Sigmoid colon (tissue), 6 donors: ENCODE measurements at regions not wholly inside any gene's neighbourhood (a gene's known extent, or its start where the extent isn't known, plus 50 kb on each side); places are given as distances from the start of the nearest gene placed in this dataset.

ENCODE experiments used
- DNase-seq: peaks from one replicate; pipeline ENCODE4 v3.0.0-alpha.2; 2019
- H3K27ac ChIP-seq, 4 donors: fragments of 200-600 bp; sonication (generic); one replicate each; pipeline ENCODE4 v1.5.1; 2016 to 2019; ENCODE audit warnings: mild to moderate bottlenecking in 1 of 4
- H3K27me3 ChIP-seq, 3 donors: fragments of 200-600 bp; sonication (generic); one replicate each; pipeline ENCODE4 v1.5.1; 2019; ENCODE audit warnings: mild to moderate bottlenecking in 1 of 3
- H3K36me3 ChIP-seq, 4 donors: fragments of 200-600 bp; sonication (generic); one replicate each; pipeline ENCODE4 v1.5.1; 2016 to 2019
- H3K4me1 ChIP-seq, 4 donors: fragments of 200-600 bp; sonication (generic); one replicate each; pipeline ENCODE4 v1.5.1; 2017 to 2019
- H3K4me3 ChIP-seq, 4 donors: fragments of 200-600 bp; sonication (generic); one replicate each; pipeline ENCODE4 v1.5.1; 2017 to 2019; ENCODE audit warnings: mild to moderate bottlenecking in 2 of 4, moderate library complexity in 1 of 4
- H3K9me3 ChIP-seq, 4 donors: fragments of 200-600 bp in 3 of 4; sonication (generic) in 3 of 4; one replicate each; pipeline versions ENCODE4 v1.5.1 to v1.6.1; 2013 to 2019
- EP300 ChIP-seq, 4 donors: sonication (generic); formaldehyde crosslinking; IDR thresholded peaks; one replicate each; pipeline ENCODE4 v1.6.1; 2017; ENCODE audit warnings: antibody characterized with exemption in 4 of 4
- POLR2A ChIP-seq, 2 donors: fragments of 450-650 bp; IDR thresholded peaks; one replicate each; pipeline ENCODE4 v1.6.1; 2016; ENCODE audit warnings: antibody characterized with exemption in 2 of 2, mild to moderate bottlenecking in 2 of 2, moderate library complexity in 2 of 2
- POLR2AphosphoS5 ChIP-seq, 4 donors: sonication (generic); formaldehyde crosslinking; IDR thresholded peaks; one replicate each; pipeline ENCODE4 v1.6.1; 2017; ENCODE audit warnings: antibody characterized with exemption in 4 of 4
- WGBS, 2 donors: extraction: QIAGEN DNeasy Blood & Tissue Kit; methylation state at CpG; one replicate each; pipeline ENCODE4 v1.1.7; 2013; 5-methylcytosine and 5-hydroxymethylcytosine counted together
- intact Hi-C: fragments of 100-400 bp; cut with DNase I; formaldehyde crosslinking; loops from one replicate; pipeline ENCODE4 v1.15.1; 2023
- TF ChIP-seq, protein P1 (sequence below), 4 experiments: fragments of 450-650 bp in 3 of 4; fragments of 200-600 bp in 1 of 4; IDR thresholded peaks; one replicate each; pipeline ENCODE4 v1.5.1; 2016 to 2019; ENCODE audit warnings: antibody characterized with exemption in 4 of 4, mild to moderate bottlenecking in 3 of 4, moderate library complexity in 2 of 4
- donor health status: healthy with polysubstance abuse.
- donor health status: healthy.

DNA sequence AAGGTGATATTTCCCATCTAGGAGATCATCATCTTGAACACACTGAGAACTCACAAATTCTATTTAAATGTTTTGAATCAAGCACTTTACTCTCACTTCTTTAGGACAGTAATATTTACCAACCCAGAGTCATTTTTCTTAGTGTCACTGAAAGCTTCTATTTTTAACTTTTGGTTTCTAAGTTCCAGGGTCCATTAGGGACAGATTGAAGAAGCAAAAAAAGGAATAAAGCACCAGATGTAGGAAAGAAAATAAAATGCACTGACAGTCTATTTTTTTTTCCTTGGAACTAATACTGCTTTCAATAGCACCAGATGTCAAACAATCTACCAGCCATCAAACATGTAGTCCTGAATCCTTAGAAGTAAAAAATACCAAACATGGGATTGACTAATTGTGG lies 526.7 kb upstream of the LRRN3 start:
- no peak for TF ChIP-seq EP300 (IDR thresholded peaks at IDR 0.05)
- no peak for TF ChIP-seq POLR2AphosphoS5 (IDR thresholded peaks at IDR 0.05)
- TF ChIP-seq, protein P1, sequence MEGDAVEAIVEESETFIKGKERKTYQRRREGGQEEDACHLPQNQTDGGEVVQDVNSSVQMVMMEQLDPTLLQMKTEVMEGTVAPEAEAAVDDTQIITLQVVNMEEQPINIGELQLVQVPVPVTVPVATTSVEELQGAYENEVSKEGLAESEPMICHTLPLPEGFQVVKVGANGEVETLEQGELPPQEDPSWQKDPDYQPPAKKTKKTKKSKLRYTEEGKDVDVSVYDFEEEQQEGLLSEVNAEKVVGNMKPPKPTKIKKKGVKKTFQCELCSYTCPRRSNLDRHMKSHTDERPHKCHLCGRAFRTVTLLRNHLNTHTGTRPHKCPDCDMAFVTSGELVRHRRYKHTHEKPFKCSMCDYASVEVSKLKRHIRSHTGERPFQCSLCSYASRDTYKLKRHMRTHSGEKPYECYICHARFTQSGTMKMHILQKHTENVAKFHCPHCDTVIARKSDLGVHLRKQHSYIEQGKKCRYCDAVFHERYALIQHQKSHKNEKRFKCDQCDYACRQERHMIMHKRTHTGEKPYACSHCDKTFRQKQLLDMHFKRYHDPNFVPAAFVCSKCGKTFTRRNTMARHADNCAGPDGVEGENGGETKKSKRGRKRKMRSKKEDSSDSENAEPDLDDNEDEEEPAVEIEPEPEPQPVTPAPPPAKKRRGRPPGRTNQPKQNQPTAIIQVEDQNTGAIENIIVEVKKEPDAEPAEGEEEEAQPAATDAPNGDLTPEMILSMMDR (IDR thresholded peaks at IDR 0.05) = no peak
- no peak for TF ChIP-seq POLR2A (IDR thresholded peaks at IDR 0.05)
- H3K4me3 ChIP-seq = no peak overlapping the region
- DNase-seq = no peak
- H3K27ac ChIP-seq = no peak overlapping the region
- intact Hi-C loops = no loop called here
- no peaks in the 10 kb centered on the region for H3K36me3 ChIP-seq
- H3K4me1 ChIP-seq = peaks cover 0 to under 1% (median 0%) of the 10 kb centered on the region in 4 donors
- no peaks in the 10 kb centered on the region for H3K9me3 ChIP-seq
- no peaks in the 10 kb centered on the region for H3K27me3 ChIP-seq

DNA sequence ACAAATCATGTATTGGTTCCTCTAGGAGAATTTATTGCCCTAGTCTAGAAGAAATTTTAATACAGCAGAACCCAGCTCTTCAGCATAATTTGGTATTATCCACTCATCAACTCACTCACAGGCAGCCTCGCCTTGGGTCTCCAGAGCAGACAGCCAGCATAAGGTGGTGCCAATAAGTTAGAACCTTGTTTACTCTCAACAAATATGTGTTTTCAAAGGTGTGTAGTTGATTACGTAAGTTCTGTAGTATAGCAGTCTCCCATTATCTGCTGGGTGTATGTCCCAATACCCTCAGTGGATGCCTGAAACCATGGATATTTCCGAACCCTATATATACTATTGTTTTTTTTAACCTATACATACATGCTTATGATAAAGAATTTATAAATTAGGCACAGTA lies 522.5 kb upstream of the LRRN3 start:
- no peak for DNase-seq
- Histone ChIP-seq H3K4me1 (peaks cover 0 to 7% (median 0%) of the 10 kb centered on the region in 4 donors), H3K9me3 (no peaks in the 10 kb centered on the region), H3K27me3 (no peaks in the 10 kb centered on the region), H3K27ac (no peak overlapping the region), H3K4me3 (no peak overlapping the region), H3K36me3 (no peaks in the 10 kb centered on the region)
- intact Hi-C loops = no loop called here
- TF ChIP-seq EP300 (IDR thresholded peaks at IDR 0.05) (no peak), POLR2A (IDR thresholded peaks at IDR 0.05) (no peak), POLR2AphosphoS5 (IDR thresholded peaks at IDR 0.05) (no peak)
- TF ChIP-seq, protein P1 (IDR thresholded peaks at IDR 0.05) = no peak
- WGBS, 2 donors = 76 to 96% methylated on average over 3 of the region's 3 CpGs

DNA sequence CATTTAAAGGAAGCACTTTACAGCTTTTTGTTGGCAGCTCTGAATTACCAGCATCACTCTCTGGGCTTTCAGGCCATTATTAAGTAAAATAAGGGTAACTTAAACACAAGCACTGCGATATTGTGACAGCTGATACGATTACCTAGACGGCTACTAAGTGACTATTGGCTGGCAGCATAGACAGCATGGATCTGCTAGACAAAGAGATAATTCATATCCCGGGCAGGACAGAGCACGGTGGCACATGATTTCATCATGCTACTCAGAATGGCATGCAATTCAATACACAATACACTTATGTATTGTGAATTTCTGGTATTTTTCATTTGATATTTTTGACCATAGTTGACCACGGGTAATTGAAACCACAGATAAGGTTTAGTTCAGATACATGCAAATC lies 522.0 kb upstream of the LRRN3 start:
- peaks cover 0 to 7% (median 0%) of the 10 kb centered on the region in 4 donors for H3K4me1 ChIP-seq
- intact Hi-C loops = no loop called here
- H3K27ac ChIP-seq = no peak overlapping the region
- TF ChIP-seq POLR2AphosphoS5 (IDR thresholded peaks at IDR 0.05) (no peak), EP300 (IDR thresholded peaks at IDR 0.05) (no peak), POLR2A (IDR thresholded peaks at IDR 0.05) (no peak)
- TF ChIP-seq, protein P1 (IDR thresholded peaks at IDR 0.05) = no peak
- H3K36me3 ChIP-seq = no peaks in the 10 kb centered on the region
- no peaks in the 10 kb centered on the region for H3K9me3 ChIP-seq
- no peak overlapping the region for H3K4me3 ChIP-seq
- no peaks in the 10 kb centered on the region for H3K27me3 ChIP-seq
- no peak for DNase-seq
- WGBS, 2 donors = 86 to 90% methylated on average over 6 of the region's 6 CpGs

DNA sequence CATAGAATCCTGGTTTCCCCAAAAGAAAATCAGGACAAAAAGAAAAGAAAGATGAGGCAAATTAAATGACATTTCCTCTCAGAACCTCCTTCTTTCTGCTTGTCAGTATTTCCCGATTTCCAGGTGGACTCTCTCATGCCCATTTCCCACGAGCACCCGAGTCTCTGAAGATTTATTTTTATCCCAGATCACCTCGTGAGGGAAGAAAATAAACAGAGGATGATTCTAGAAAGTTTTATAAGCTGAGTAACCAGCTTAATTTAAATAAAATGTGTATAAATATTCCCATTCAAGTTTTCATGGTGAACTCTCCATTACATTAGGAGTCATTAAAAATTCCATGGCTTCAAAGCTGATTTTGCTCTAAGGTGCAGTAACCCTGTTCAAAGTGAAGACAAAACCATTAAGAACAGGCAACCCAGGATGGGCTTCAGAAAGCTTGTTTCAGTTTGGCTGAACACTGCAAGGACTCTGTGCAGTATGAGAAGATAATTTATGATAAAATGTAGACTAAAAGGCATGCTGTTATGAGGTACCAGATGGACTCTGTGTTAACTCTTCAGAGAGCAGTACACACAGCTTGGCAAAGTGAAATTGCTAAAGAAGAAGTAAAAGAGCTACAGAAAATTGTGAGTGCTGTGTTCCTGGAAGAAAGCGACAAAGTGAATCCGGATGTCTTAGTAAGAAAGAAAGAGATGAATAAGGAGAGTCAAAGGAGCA lies 521.3 kb upstream of the LRRN3 start:
- Histone ChIP-seq H3K4me1 (peaks cover 0 to 7% (median 0%) of the 10 kb centered on the region in 4 donors), H3K9me3 (no peaks in the 10 kb centered on the region), H3K27me3 (no peaks in the 10 kb centered on the region), H3K27ac (no peak overlapping the region), H3K4me3 (no peak overlapping the region), H3K36me3 (no peaks in the 10 kb centered on the region)
- intact Hi-C loops = no loop called here
- 70 to 80% methylated on average over 6 of the region's 6 CpGs for WGBS, 2 donors
- TF ChIP-seq POLR2A (IDR thresholded peaks at IDR 0.05) (no peak), POLR2AphosphoS5 (IDR thresholded peaks at IDR 0.05) (no peak), EP300 (IDR thresholded peaks at IDR 0.05) (no peak)
- TF ChIP-seq, protein P1 (IDR thresholded peaks at IDR 0.05) = no peak
- no peak for DNase-seq
